HG03520 (cell line): ENCODE measurements at regions not wholly inside any gene's neighbourhood (a gene's known extent, or its start where the extent isn't known, plus 50 kb on each side); places are given as distances from the start of the nearest gene placed in this dataset.
"Not testable (repeated sequence)": the region's sequence is repeated elsewhere in the genome, so short reads cannot be mapped to it uniquely, and the experiment has no call there.

Experiments
- ATAC-seq: cut with Tn5 transposase; IDR thresholded peaks from one replicate; pipeline ENCODE4 v1.9.1; 2021; ENCODE audit warnings: mild to moderate bottlenecking, moderate library complexity; ENCODE audit not compliant: unreplicated experiment

DNA sequence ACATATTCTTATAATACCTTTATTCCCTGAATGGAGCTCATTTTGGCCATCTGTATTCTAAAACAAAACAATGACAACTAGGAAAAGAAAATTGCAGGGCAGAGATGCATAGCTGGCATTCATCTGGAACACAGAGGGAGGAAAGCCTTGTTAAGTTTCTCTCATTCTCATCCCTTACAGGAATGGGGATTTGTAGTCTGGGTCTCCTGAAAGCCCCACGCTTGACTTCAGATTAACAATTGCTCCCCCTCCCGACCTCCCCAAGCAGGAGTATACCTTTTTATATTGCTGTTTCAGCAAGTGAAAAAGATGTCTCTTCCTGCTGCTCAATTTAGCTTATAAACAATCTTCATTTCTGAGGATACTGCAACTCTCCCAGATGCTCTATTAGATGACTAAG is 812.1 kb downstream of the EFNA5 start:
- ATAC-seq = no peak

- ATAC-seq = no peak
Observed at GRCh38 chr5:106854922-106855321, 815.8 kb downstream of the EFNA5 start.

- ATAC-seq = no peak
Observed at GRCh38 chr5:106854105-106854687, 816.5 kb downstream of the EFNA5 start.

- ATAC-seq = no peak
Observed at GRCh38 chr5:106853266-106853665, 817.5 kb downstream of the EFNA5 start.

DNA sequence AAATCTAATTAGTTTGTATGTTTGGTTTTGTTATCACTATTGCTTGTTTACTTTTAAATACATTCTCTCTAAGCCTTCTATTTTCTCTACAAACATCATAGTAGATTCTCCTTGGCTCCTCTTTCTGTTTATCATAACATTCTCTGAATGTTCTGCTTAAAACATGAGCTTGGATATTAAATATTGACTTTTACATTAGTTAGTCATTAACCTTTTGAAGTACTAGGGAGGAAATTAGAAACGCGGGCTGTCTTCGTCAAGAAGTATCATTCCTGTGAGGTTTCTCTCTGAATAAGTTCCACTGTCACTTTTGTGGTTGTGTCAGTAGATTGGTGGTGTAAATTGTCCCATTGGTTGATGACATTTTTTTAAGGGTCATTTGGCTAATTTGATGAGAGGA is 821.5 kb downstream of the EFNA5 start:
- ATAC-seq = no peak

DNA sequence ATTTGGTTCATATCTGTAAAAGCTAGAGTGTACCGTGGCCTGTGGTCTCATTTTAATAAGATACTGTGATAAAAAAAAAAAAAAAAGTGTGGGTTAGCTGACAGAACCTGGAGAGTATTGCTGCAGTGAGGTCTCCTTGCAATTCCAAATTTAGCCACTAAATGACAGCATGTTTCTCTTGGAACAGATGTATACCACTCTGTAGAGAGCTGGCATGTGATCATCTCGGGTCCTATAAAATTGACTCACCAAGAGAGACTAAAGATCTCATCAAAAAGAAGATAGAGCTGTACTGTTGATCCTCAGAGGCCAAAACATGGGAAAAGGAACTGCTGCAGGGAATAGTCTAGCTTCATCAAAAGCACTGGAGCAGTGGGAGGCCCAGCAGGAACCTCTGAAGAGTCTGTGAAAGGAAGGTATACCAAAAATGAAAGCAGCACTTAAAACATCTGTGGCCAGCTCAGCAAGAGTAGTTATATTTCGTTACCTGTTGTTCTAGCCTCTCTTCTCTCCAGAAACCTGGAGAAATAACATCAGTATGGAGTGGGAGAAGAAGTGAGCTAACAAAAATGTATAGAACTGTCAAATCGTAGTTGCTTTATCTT is 826.8 kb downstream of the EFNA5 start:
- peak; percentile 75 for ATAC-seq

GRCh38 chr5:106833517-106833916 is 837.2 kb downstream of the EFNA5 start:
- ATAC-seq = no peak

DNA sequence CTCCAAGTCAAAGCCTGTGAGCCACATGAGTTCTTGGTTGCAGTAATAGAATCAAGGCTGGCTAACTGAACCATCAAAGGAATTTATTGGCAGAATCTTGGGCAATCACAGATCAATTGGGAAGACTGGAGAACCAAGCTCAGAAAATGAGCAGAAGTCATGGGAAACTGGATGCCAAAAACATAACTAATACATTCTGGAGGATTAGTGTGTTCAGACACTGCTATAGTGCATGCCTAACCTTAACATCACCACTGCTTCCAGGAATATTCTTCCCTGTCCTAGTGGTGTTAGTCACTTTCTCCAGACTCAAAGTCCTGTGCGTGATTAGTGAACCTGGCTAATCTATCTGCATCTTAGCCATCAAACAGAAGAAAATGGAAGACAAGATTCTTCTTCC is 843.7 kb downstream of the EFNA5 start:
- no peak for ATAC-seq

- ATAC-seq = no peak
Observed at GRCh38 chr5:106825374-106825773, 845.4 kb downstream of the EFNA5 start.

DNA sequence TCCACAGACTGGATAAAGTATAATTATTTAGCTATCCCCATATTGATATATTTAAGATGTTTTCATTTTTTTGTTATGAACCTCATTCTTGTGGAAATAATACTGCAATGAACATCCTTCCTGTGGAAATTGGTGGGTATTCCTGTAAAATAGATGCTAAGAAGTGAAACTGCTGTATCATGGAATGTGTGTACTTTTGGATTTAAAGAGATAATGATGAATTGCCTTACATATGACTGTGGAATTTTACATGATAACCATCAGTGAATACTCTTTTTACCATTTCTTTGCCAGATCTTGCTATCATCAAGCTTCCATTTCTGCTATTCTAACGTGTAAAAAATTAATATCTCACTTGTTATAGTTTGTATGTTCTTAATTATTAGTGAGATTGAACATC is 847.9 kb downstream of the EFNA5 start:
- ATAC-seq = no peak

GRCh38 chr5:106818552-106818951 is 852.2 kb downstream of the EFNA5 start:
- ATAC-seq = no peak

- ATAC-seq = no peak
Observed at GRCh38 chr5:106814961-106815360, 855.8 kb downstream of the EFNA5 start.

GRCh38 chr5:106801554-106801953 is 869.2 kb downstream of the EFNA5 start:
- ATAC-seq = no peak

DNA sequence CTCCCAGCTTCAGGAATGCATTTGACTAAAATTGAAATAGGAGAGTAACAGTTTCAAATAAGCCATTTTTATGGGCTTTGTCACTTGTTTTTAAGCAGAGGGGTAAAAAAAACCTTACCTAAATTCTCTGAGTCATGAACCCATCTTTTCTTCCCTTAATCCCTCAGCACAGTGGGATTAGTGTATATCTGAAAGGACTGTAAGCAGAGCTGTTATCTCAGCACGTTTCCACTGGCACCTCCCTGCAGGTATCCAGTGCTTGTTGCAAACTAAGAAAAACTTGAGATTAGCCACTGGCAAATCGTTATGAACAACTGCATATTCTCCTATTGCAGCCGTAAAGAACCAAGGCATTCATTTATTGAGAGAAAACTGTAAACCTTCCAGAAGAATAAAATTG is 872.7 kb downstream of the EFNA5 start:
- no peak for ATAC-seq

GRCh38 chr5:106796081-106796480 is 874.7 kb downstream of the EFNA5 start:
- ATAC-seq = no peak

DNA sequence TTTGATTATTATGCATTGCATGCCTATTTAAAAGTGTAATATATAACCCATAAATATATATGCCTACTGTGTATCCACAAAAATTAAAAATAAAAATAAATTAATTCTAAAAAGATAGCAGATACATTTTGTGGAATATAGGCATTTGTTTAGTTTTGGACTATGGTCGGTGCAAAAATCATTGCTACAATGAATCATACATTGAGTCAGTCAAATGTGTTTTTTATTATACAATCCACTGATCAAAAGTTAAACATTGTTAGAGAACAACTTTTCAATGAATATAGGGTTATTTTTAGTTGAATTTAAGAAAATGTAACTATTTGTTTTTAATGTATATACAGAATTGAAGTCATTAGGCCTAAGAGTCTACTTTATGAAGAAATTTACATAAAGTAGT is 885.9 kb downstream of the EFNA5 start:
- ATAC-seq = no peak

- no peak for ATAC-seq
Observed at GRCh38 chr5:106780355-106780754, 890.4 kb downstream of the EFNA5 start.

DNA sequence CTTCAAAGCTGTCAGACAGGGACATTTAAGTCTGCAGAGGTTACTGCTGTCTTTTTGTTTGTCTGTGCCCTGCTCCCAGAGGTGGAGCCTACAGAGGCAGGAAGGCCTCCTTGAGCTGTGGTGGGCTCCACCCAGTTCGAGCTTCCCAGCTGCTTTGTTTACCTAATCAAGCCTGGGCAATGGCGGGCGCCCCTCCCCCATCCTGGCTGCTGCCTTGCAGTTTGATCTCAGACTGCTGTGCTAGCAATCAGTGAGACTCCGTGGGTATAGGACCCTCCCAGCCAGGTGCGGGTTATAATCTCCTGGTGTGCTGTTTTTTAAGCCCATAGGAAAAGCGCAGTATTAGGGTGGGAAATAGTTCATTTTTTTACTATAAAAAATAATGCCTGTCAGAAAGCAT is 894.2 kb downstream of the EFNA5 start:
- ATAC-seq = not testable (repeated sequence)

DNA sequence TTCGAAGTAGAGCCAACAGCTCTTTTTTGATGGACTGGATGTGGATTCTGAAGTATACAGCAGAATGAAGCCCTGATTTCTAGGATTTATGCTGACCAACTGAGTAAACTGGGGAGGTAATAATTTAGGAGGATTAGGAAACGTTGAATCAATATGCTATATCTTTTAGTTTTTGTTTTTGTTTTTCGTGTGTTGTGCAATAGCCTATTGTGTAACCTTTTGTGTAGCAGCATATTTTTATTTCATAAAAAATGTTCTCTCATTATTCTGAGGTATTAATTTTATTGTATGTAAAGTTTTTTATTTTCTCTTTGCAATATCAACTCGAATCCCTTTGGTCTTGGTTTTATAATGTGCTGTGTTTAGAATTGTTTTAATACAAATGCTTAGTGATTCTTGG is 902.3 kb downstream of the EFNA5 start:
- ATAC-seq = no peak

DNA sequence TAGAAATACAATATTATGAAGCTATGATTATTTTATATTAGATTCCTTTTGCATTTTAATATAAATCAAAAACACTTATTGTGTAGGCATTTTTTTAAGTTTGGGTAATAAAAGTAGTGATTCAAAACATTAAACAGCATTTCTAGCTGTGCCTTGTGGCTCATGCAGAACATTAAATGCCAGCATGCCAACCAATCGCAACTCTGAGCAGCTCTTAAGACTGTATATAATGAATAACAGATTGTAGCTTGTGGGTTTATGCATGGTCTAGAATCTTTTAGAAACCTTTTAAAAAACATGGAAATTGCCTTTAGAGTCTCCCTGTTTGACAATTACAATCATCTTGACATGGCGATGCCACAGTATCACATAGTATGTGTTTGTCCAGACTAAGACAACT is 903.8 kb downstream of the EFNA5 start:
- no peak for ATAC-seq

DNA sequence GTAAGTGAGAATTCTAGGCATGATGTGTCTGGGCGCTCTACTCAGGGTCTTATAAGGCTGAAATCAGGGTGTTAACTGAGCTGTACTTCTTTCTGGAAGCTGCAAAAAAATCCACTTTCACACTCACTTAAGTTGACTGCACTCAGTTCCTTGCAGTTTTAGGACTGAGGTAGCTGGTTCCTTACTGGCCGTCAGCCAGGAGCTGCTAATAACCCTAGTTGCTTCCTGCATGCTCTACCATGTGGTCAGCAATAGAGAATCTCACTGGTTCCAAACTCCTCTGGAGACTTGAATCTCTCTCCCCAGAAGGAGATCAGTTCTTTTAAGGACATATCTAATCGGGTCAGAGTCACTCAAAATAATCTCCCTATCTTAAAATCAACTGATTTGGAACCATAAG is 911.2 kb downstream of the EFNA5 start:
- ATAC-seq = no peak

GRCh38 chr5:106759152-106759551 is 911.6 kb downstream of the EFNA5 start:
- ATAC-seq = no peak

- ATAC-seq = no peak
Observed at GRCh38 chr5:106757672-106758071, 913.1 kb downstream of the EFNA5 start.
